ENCODE measurements at regions not wholly inside any gene's neighbourhood (a gene's known extent, or its start where the extent isn't known, plus 50 kb on each side); places are given as distances from the start of the nearest gene placed in this dataset.

DNA sequence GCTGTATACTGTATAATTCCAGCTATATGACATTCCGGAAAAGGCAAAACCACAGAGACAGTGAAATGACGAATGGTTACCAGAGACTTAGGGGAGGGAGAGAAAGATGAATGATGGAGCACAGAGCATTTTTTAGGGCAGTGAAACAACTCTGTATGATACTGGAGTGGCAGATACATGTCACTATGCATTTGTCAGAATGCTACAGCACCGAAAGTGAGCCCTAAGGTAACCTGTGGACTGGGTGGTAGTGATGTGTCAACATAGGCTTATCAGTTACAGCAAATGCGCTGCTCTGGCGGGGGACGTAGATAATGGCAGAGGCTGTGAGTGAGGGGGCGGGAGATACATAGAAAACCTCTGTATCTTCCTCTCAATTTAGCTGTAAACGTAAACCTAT lies 201.3 kb upstream of the SSTR4 start:
- TF ChIP-seq, protein P1, sequence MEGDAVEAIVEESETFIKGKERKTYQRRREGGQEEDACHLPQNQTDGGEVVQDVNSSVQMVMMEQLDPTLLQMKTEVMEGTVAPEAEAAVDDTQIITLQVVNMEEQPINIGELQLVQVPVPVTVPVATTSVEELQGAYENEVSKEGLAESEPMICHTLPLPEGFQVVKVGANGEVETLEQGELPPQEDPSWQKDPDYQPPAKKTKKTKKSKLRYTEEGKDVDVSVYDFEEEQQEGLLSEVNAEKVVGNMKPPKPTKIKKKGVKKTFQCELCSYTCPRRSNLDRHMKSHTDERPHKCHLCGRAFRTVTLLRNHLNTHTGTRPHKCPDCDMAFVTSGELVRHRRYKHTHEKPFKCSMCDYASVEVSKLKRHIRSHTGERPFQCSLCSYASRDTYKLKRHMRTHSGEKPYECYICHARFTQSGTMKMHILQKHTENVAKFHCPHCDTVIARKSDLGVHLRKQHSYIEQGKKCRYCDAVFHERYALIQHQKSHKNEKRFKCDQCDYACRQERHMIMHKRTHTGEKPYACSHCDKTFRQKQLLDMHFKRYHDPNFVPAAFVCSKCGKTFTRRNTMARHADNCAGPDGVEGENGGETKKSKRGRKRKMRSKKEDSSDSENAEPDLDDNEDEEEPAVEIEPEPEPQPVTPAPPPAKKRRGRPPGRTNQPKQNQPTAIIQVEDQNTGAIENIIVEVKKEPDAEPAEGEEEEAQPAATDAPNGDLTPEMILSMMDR (IDR thresholded peaks at IDR 0.05; ENCODE audit: low read depth, low read length), result no peak
- no peak for TF ChIP-seq EZH2phosphoT487 (IDR thresholded peaks at IDR 0.05; ENCODE audit: low read depth)

Measured in OCI-LY3 (cell line).